ENCODE measurements at regions not wholly inside any gene's neighbourhood (a gene's known extent, or its start where the extent isn't known, plus 50 kb on each side); places are given as distances from the start of the nearest gene placed in this dataset.

DNA sequence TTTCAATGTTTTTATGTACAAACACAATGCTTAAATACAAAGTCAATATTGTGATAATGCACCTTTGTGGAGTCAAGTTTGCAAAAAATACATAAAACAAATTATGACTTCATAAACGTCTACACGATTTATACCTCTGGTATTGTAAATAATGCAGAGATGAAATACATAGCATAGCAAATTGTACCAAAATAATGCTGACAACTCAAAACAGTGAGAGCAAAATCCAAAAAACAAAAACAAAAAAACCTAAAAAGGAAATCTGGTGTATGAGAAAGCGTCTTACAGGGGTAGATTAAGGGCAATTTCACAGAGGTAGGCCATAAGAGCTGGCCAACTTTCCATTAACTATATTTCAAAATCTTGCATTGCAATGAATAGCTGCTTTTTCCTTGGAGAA is 161.5 kb upstream of the LRRC7 start:
- Histone ChIP-seq H2AK5ac (ENCODE audit: low read length) (no peak overlapping the region), H2BK120ac (ENCODE audit: insufficient read depth, low read length, poor library complexity) (no peak overlapping the region), H3K79me1 (ENCODE audit: low read length) (no peaks in the 10 kb centered on the region), H2BK12ac (ENCODE audit: low read length) (no peak overlapping the region), H3K79me2 (ENCODE audit: control insufficient read depth, insufficient read depth, low read length, poor library complexity) (no peaks in the 10 kb centered on the region), H3K23ac (ENCODE audit: low read length) (no peak overlapping the region), H3K18ac (ENCODE audit: low read length) (no peak overlapping the region), H3K27me3 (ENCODE audit: insufficient read depth, low read length) (no peaks in the 10 kb centered on the region), H3K36me3 (ENCODE audit: control insufficient read depth in 1 of 2, insufficient read depth in 2 of 2, low read length in 2 of 2) (no peaks in the 10 kb centered on the region), H3K9me3 (ENCODE audit: insufficient read depth, low read depth, low read length) (peaks cover 2% of the 10 kb centered on the region), H3K4me1 (ENCODE audit: control insufficient read depth in 1 of 2, insufficient read depth in 2 of 2, low read length in 2 of 2) (no peaks in the 10 kb centered on the region), H3K4me3 (ENCODE audit: low read depth, low read length) (no peak overlapping the region), H3K9ac (ENCODE audit: low read length) (no peak overlapping the region), H2AFZ (ENCODE audit: insufficient read depth, low read length, poor library complexity) (no peak overlapping the region), H3K4me2 (ENCODE audit: low read length) (no peak overlapping the region), H3K14ac (ENCODE audit: low read length) (no peak overlapping the region), H4K91ac (ENCODE audit: low read depth, low read length) (no peak overlapping the region), H4K12ac (ENCODE audit: low read depth, low read length) (no peak overlapping the region), H3K4ac (ENCODE audit: low read depth, low read length) (no peak overlapping the region), H4K8ac (ENCODE audit: low read depth, low read length) (no peak overlapping the region), H3K27ac (ENCODE audit: low read depth, low read length) (no peak overlapping the region), H2BK5ac (ENCODE audit: low read depth, low read length, poor library complexity) (no peak overlapping the region)
- WGBS (ENCODE audit: extremely low coverage, insufficient coverage, insufficient read length): no CpG with 5 or more reads among the region's 3 CpGs
- DNase-seq: no peak

DNA sequence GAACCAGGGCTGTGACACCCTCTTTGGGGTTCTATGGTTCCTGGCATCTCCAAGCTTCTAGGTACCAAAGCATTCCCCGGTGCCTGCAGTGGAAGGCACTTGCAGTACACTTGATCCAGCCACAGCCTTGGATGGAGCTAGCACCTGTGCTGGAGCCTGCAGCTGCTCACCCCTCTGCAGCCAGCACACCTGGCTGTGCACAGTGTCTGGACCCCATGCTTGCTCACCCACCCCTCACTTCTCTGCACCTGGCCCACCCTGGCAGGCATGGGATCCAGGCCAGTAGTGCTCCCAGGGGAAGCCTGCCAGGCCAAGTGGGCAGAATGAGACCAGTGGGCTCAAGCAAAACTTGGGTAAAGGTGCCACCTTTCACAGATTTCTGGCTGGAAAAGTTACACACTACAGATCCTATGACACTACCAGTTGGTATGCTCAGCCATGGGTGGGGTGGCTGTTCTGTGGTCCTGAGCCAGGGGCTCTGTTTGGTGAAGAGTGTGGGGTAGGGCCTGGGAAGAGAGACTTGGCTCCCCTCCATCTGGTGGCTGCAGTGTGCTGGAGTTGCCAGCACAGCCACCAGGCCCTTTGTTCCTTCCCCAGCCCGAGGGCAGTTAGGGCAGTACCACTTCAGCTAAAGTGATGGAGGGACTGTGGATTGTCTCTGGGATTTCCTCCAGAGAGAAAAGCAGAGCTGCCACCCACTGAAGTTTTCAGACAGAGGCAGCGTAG is 157.8 kb upstream of the LRRC7 start:
- no peak overlapping the region for H2AK5ac ChIP-seq (ENCODE audit: low read length)
- H2BK120ac ChIP-seq (ENCODE audit: insufficient read depth, low read length, poor library complexity): no peak overlapping the region
- H4K8ac ChIP-seq (ENCODE audit: low read depth, low read length): no peak overlapping the region
- no peak overlapping the region for H2BK5ac ChIP-seq (ENCODE audit: low read depth, low read length, poor library complexity)
- no peaks in the 10 kb centered on the region for H3K36me3 ChIP-seq (ENCODE audit: control insufficient read depth in 1 of 2, insufficient read depth in 2 of 2, low read length in 2 of 2)
- no peaks in the 10 kb centered on the region for H3K4me1 ChIP-seq (ENCODE audit: control insufficient read depth in 1 of 2, insufficient read depth in 2 of 2, low read length in 2 of 2)
- DNase-seq: no peak
- H3K18ac ChIP-seq (ENCODE audit: low read length): no peak overlapping the region
- no CpG with 5 or more reads among the region's 3 CpGs for WGBS (ENCODE audit: extremely low coverage, insufficient coverage, insufficient read length)
- H2AFZ ChIP-seq (ENCODE audit: insufficient read depth, low read length, poor library complexity): no peak overlapping the region
- peaks cover 2% of the 10 kb centered on the region for H3K9me3 ChIP-seq (ENCODE audit: insufficient read depth, low read depth, low read length)
- H4K91ac ChIP-seq (ENCODE audit: low read depth, low read length): no peak overlapping the region
- H3K4ac ChIP-seq (ENCODE audit: low read depth, low read length): no peak overlapping the region
- no peak overlapping the region for H3K4me3 ChIP-seq (ENCODE audit: low read depth, low read length)
- H3K79me2 ChIP-seq (ENCODE audit: control insufficient read depth, insufficient read depth, low read length, poor library complexity): no peaks in the 10 kb centered on the region
- no peaks in the 10 kb centered on the region for H3K27me3 ChIP-seq (ENCODE audit: insufficient read depth, low read length)
- no peak overlapping the region for H3K27ac ChIP-seq (ENCODE audit: low read depth, low read length)
- H4K12ac ChIP-seq (ENCODE audit: low read depth, low read length): no peak overlapping the region
- no peak overlapping the region for H3K4me2 ChIP-seq (ENCODE audit: low read length)
- H3K79me1 ChIP-seq (ENCODE audit: low read length): no peaks in the 10 kb centered on the region
- no peak overlapping the region for H3K14ac ChIP-seq (ENCODE audit: low read length)
- no peak overlapping the region for H3K9ac ChIP-seq (ENCODE audit: low read length)
- H2BK12ac ChIP-seq (ENCODE audit: low read length): no peak overlapping the region
- no peak overlapping the region for H3K23ac ChIP-seq (ENCODE audit: low read length)

DNA sequence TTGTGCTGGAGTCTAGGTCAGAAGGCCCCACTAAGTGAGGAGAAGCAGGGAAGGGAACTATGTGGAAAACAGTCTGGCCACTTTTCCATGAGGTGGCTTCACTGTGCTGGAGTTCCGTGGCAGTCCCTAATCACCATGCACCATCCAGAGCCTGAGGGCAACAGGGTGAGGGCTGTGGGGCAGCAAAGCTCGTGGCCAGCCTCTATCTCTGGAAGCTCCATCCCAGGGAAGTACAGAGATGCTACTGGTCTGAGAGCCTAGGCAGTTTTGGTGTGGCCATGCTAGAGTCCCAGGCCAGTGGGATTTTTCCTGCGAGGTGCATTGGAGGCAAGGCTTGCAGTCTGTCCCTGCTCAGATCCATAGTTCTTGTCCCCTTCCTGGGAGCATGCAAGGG is 157.3 kb upstream of the LRRC7 start:
- WGBS (ENCODE audit: extremely low coverage, insufficient coverage, insufficient read length): no CpG with 5 or more reads among the region's 3 CpGs
- Histone ChIP-seq H4K8ac (ENCODE audit: low read depth, low read length) (no peak overlapping the region), H3K23ac (ENCODE audit: low read length) (no peak overlapping the region), H2AK5ac (ENCODE audit: low read length) (no peak overlapping the region), H2BK120ac (ENCODE audit: insufficient read depth, low read length, poor library complexity) (no peak overlapping the region), H2BK12ac (ENCODE audit: low read length) (no peak overlapping the region), H3K4me3 (ENCODE audit: low read depth, low read length) (no peak overlapping the region), H3K9me3 (ENCODE audit: insufficient read depth, low read depth, low read length) (peaks cover 2% of the 10 kb centered on the region), H3K9ac (ENCODE audit: low read length) (no peak overlapping the region), H3K36me3 (ENCODE audit: control insufficient read depth in 1 of 2, insufficient read depth in 2 of 2, low read length in 2 of 2) (no peaks in the 10 kb centered on the region), H3K27me3 (ENCODE audit: insufficient read depth, low read length) (no peaks in the 10 kb centered on the region), H4K12ac (ENCODE audit: low read depth, low read length) (no peak overlapping the region), H4K91ac (ENCODE audit: low read depth, low read length) (no peak overlapping the region), H3K14ac (ENCODE audit: low read length) (no peak overlapping the region), H3K18ac (ENCODE audit: low read length) (no peak overlapping the region), H2AFZ (ENCODE audit: insufficient read depth, low read length, poor library complexity) (no peak overlapping the region), H3K79me1 (ENCODE audit: low read length) (no peaks in the 10 kb centered on the region), H3K4me2 (ENCODE audit: low read length) (no peak overlapping the region), H3K79me2 (ENCODE audit: control insufficient read depth, insufficient read depth, low read length, poor library complexity) (no peaks in the 10 kb centered on the region), H2BK5ac (ENCODE audit: low read depth, low read length, poor library complexity) (no peak overlapping the region), H3K4ac (ENCODE audit: low read depth, low read length) (no peak overlapping the region), H3K4me1 (ENCODE audit: control insufficient read depth in 1 of 2, insufficient read depth in 2 of 2, low read length in 2 of 2) (no peaks in the 10 kb centered on the region), H3K27ac (ENCODE audit: low read depth, low read length) (no peak overlapping the region)
- DNase-seq: no peak

DNA sequence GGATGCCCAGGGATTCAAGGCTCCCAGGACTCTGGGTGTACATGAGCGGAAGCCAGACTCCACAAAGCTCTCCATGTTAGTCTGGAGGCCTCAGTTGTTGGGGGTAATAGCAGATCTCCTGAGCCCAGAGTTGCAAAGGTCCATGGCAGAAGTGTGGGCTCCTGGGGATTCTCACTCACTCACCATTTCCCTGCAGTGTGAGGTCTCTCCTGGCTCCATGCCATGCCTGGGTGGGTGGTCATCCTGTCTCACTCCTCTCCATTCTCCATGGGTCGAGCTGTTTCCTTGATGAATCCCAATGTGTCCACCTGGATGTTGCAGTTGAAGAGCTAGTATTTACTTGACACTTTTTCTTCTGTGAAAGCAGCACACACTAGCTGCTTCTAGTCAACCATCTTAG is 156.8 kb upstream of the LRRC7 start:
- Histone ChIP-seq H3K4me2 (ENCODE audit: low read length) (no peak overlapping the region), H3K4me3 (ENCODE audit: low read depth, low read length) (no peak overlapping the region), H3K23ac (ENCODE audit: low read length) (no peak overlapping the region), H3K79me2 (ENCODE audit: control insufficient read depth, insufficient read depth, low read length, poor library complexity) (no peaks in the 10 kb centered on the region), H3K4ac (ENCODE audit: low read depth, low read length) (no peak overlapping the region), H3K14ac (ENCODE audit: low read length) (no peak overlapping the region), H2BK5ac (ENCODE audit: low read depth, low read length, poor library complexity) (no peak overlapping the region), H4K8ac (ENCODE audit: low read depth, low read length) (no peak overlapping the region), H3K4me1 (ENCODE audit: control insufficient read depth in 1 of 2, insufficient read depth in 2 of 2, low read length in 2 of 2) (no peaks in the 10 kb centered on the region), H2BK12ac (ENCODE audit: low read length) (no peak overlapping the region), H4K91ac (ENCODE audit: low read depth, low read length) (no peak overlapping the region), H2BK120ac (ENCODE audit: insufficient read depth, low read length, poor library complexity) (no peak overlapping the region), H4K12ac (ENCODE audit: low read depth, low read length) (no peak overlapping the region), H3K9ac (ENCODE audit: low read length) (no peak overlapping the region), H3K18ac (ENCODE audit: low read length) (no peak overlapping the region), H3K9me3 (ENCODE audit: insufficient read depth, low read depth, low read length) (peaks cover 2% of the 10 kb centered on the region), H3K79me1 (ENCODE audit: low read length) (no peaks in the 10 kb centered on the region), H3K27me3 (ENCODE audit: insufficient read depth, low read length) (no peaks in the 10 kb centered on the region), H2AK5ac (ENCODE audit: low read length) (no peak overlapping the region), H2AFZ (ENCODE audit: insufficient read depth, low read length, poor library complexity) (no peak overlapping the region), H3K36me3 (ENCODE audit: control insufficient read depth in 1 of 2, insufficient read depth in 2 of 2, low read length in 2 of 2) (no peaks in the 10 kb centered on the region), H3K27ac (ENCODE audit: low read depth, low read length) (no peak overlapping the region)
- no peak for DNase-seq
- WGBS (ENCODE audit: extremely low coverage, insufficient coverage, insufficient read length): no CpG with 5 or more reads among the region's 2 CpGs

Measured in trophoblast cell (in vitro differentiated cells and primary cell).